OCI-LY1 (cell line): ENCODE measurements at regions not wholly inside any gene's neighbourhood (a gene's known extent, or its start where the extent isn't known, plus 50 kb on each side); places are given as distances from the start of the nearest gene placed in this dataset.

ENCODE experiments used
- H2AFZ ChIP-seq: fragments of 200-600 bp; sonication (generic), shearing (Covaris generic); 2 replicates; pipeline ENCODE4 v1.6.0; 2014; ENCODE audit warnings: antibody characterized with exemption, mild to moderate bottlenecking, low read length
- H3F3A ChIP-seq: fragments of 200-600 bp; sonication (generic), shearing (Covaris generic); 2 replicates; pipeline ENCODE4 v1.6.0; 2014; ENCODE audit warnings: mild to moderate bottlenecking, antibody characterized with exemption, low read length, moderate library complexity; ENCODE audit not compliant: insufficient read depth
- H3K27ac ChIP-seq: fragments of 200-600 bp; sonication (generic); 2 replicates; pipeline ENCODE4 v1.5.1; 2014; ENCODE audit warnings: low read length, mixed run types, mild to moderate bottlenecking, low read depth; ENCODE audit not compliant: poor library complexity, severe bottlenecking
- H3K27me3 ChIP-seq: fragments of 200-600 bp; sonication (generic); 2 replicates; pipeline ENCODE4 v1.6.0; 2014; ENCODE audit warnings: antibody characterized with exemption, mild to moderate bottlenecking, low read length, moderate library complexity; ENCODE audit not compliant: insufficient read depth
- H3K36me3 ChIP-seq: fragments of 200-600 bp; sonication (generic); 2 replicates; pipeline ENCODE4 v1.6.1; 2014; ENCODE audit warnings: mild to moderate bottlenecking, antibody characterized with exemption, low read length, moderate library complexity, mixed read lengths; ENCODE audit not compliant: insufficient read depth
- H3K4me1 ChIP-seq: fragments of 200-600 bp; sonication (generic); 2 replicates; pipeline ENCODE4 v1.5.1; 2014; ENCODE audit warnings: mild to moderate bottlenecking, low read length, moderate library complexity; ENCODE audit not compliant: insufficient read depth, severe bottlenecking
- H3K4me2 ChIP-seq: fragments of 200-600 bp; sonication (generic), shearing (Covaris generic); 2 replicates; pipeline ENCODE4 v1.6.1; 2014; ENCODE audit warnings: low read length
- H3K4me3 ChIP-seq: fragments of 200-600 bp; sonication (generic); 2 replicates; pipeline ENCODE4 v1.5.1; 2014; ENCODE audit warnings: low read length, low read depth, mild to moderate bottlenecking, mixed read lengths; ENCODE audit not compliant: poor library complexity, severe bottlenecking
- H3K79me2 ChIP-seq: fragments of 200-600 bp; shearing (Covaris generic); 2 replicates; pipeline ENCODE4 v1.6.1; 2016; ENCODE audit warnings: mixed run types, low read length, mixed read lengths; ENCODE audit not compliant: insufficient read depth
- H3K9ac ChIP-seq: fragments of 200-600 bp; sonication (generic), shearing (Covaris generic); 2 replicates; pipeline ENCODE4 v1.6.1; 2014; ENCODE audit warnings: mild to moderate bottlenecking, low read length, mixed read lengths
- H3K9me2 ChIP-seq: fragments of 200-600 bp; sonication (generic), shearing (Covaris generic); 2 replicates; pipeline ENCODE4 v1.6.1; 2014; ENCODE audit warnings: low read depth, mild to moderate bottlenecking, low read length, mixed read lengths
- H3K9me3 ChIP-seq: fragments of 200-600 bp; shearing (Covaris generic); 2 replicates; pipeline ENCODE4 v1.6.1; 2014; ENCODE audit warnings: low read length, mixed read lengths
- H4K20me1 ChIP-seq: fragments of 200-600 bp; sonication (generic), shearing (Covaris generic); 2 replicates; pipeline ENCODE4 v1.6.0; 2016; ENCODE audit warnings: mild to moderate bottlenecking, low read length; ENCODE audit not compliant: insufficient read depth
- EZH2 ChIP-seq: fragments of 200-600 bp; sonication (generic), shearing (Covaris generic); IDR thresholded peaks from 2 replicates; pipeline ENCODE4 v1.8.0; 2017; ENCODE audit warnings: borderline replicate concordance, mixed run types, mild to moderate bottlenecking, antibody characterized with exemption, low read length, moderate library complexity, mixed read lengths
- TF ChIP-seq, protein P1 (sequence below): fragments of 200-600 bp; sonication (generic), shearing (Covaris generic); IDR thresholded peaks from 2 replicates; pipeline ENCODE4 v1.5.1; 2017; ENCODE audit warnings: mild to moderate bottlenecking, antibody characterized with exemption, low read length, moderate library complexity, mixed read lengths

DNA sequence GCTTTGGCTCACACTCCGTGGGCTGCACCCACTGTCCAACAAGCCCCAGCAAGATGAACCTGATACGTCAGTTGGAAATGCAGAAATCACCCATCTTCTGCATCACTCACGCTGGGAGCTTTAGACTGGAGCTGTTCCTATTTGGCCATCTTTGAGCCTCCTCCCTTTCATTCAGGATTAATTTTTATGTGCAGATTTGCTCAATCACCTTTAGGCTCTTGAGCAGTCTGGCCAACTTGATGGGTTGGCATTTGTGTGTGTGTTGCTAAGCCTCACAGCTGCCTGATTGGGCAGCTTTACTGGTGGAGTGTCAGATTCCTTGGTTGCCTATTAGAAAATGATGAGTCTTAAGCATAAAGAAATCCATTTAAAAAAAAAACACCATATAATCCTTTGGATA lies 236.1 kb downstream of the KIF20B start:
- no peaks in the 10 kb centered on the region for H3K9me2 ChIP-seq
- H3K27ac ChIP-seq, result no peak overlapping the region
- no peak overlapping the region for H3K4me2 ChIP-seq
- H3K4me1 ChIP-seq, result no peaks in the 10 kb centered on the region
- no peaks in the 10 kb centered on the region for H3K79me2 ChIP-seq
- no peak overlapping the region for H2AFZ ChIP-seq
- H4K20me1 ChIP-seq, result no peaks in the 10 kb centered on the region
- no peaks in the 10 kb centered on the region for H3K36me3 ChIP-seq
- no peak overlapping the region for H3K9ac ChIP-seq
- H3F3A ChIP-seq, result no peaks in the 10 kb centered on the region
- H3K27me3 ChIP-seq, result no peaks in the 10 kb centered on the region
- H3K9me3 ChIP-seq, result no peaks in the 10 kb centered on the region
- H3K4me3 ChIP-seq, result no peak overlapping the region
- TF ChIP-seq, protein P1, sequence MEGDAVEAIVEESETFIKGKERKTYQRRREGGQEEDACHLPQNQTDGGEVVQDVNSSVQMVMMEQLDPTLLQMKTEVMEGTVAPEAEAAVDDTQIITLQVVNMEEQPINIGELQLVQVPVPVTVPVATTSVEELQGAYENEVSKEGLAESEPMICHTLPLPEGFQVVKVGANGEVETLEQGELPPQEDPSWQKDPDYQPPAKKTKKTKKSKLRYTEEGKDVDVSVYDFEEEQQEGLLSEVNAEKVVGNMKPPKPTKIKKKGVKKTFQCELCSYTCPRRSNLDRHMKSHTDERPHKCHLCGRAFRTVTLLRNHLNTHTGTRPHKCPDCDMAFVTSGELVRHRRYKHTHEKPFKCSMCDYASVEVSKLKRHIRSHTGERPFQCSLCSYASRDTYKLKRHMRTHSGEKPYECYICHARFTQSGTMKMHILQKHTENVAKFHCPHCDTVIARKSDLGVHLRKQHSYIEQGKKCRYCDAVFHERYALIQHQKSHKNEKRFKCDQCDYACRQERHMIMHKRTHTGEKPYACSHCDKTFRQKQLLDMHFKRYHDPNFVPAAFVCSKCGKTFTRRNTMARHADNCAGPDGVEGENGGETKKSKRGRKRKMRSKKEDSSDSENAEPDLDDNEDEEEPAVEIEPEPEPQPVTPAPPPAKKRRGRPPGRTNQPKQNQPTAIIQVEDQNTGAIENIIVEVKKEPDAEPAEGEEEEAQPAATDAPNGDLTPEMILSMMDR, result no peak
- no peak for TF ChIP-seq EZH2

DNA sequence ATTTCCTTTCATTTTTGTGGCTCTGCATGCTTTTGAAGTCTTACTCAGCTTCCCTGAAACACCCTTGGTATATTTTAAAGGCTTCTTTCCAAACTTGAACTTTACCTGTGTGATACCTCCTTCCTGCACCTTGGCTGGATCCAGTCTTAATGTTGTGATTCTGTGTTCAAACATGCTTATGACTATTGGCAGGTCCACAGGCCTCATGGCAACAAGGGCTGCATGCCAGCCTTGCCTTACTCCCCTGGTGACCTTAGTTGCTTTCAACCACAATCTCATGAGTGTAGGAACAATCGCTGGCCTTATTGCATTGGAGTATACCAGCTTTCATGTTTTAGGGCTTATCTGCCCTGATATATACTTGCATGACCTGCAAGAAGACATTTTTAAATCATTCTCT lies 238.7 kb downstream of the KIF20B start:
- H3K79me2 ChIP-seq, result no peaks in the 10 kb centered on the region
- no peaks in the 10 kb centered on the region for H3K27me3 ChIP-seq
- H2AFZ ChIP-seq, result no peak overlapping the region
- H3K4me1 ChIP-seq, result no peaks in the 10 kb centered on the region
- no peaks in the 10 kb centered on the region for H3K9me2 ChIP-seq
- no peaks in the 10 kb centered on the region for H3K36me3 ChIP-seq
- TF ChIP-seq, protein P1, result no peak
- TF ChIP-seq EZH2, result no peak
- H3F3A ChIP-seq, result no peaks in the 10 kb centered on the region
- no peaks in the 10 kb centered on the region for H3K9me3 ChIP-seq
- no peak overlapping the region for H3K4me3 ChIP-seq
- no peak overlapping the region for H3K27ac ChIP-seq
- H3K9ac ChIP-seq, result no peak overlapping the region
- H4K20me1 ChIP-seq, result no peaks in the 10 kb centered on the region
- no peak overlapping the region for H3K4me2 ChIP-seq

DNA sequence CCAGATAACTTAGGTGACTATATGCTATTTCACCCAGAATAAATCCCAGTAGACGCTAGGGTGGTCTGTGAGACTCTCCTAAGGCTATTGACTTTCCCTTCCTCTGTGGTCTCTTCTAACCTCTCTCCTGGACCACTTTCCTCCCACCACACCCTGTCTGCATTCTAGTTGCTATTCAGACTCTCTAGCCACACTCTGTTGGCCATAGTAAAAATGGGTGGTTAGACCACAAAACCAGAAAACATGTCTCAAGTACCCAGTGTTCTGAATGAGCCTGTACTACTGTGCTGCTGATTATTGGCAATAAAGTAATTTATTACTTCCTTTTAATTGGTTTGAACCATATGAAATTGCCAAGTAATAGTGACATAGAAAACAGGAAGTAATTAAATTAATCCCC lies 240.8 kb downstream of the KIF20B start:
- Histone ChIP-seq H3K4me3 (no peak overlapping the region), H3K9ac (no peak overlapping the region), H3K27me3 (no peaks in the 10 kb centered on the region), H3K27ac (no peak overlapping the region), H3K36me3 (no peaks in the 10 kb centered on the region), H3K9me3 (no peaks in the 10 kb centered on the region), H4K20me1 (no peaks in the 10 kb centered on the region), H3F3A (no peaks in the 10 kb centered on the region), H3K79me2 (no peaks in the 10 kb centered on the region), H3K9me2 (no peaks in the 10 kb centered on the region), H3K4me2 (no peak overlapping the region), H2AFZ (no peak overlapping the region), H3K4me1 (no peaks in the 10 kb centered on the region)
- TF ChIP-seq, protein P1, result no peak
- no peak for TF ChIP-seq EZH2
